ENCODE measurements at regions not wholly inside any gene's neighbourhood (a gene's known extent, or its start where the extent isn't known, plus 50 kb on each side); places are given as distances from the start of the nearest gene placed in this dataset.

GRCh38 chr1:185645162-185645640, 89.0 kb upstream of the HMCN1 start:
- Histone ChIP-seq H3K27ac (ENCODE audit: low read length) (no peak overlapping the region), H3K79me2 (ENCODE audit: insufficient read depth, low read length) (no peaks in the 10 kb centered on the region), H3K9me3 (ENCODE audit: insufficient read depth, low read length, severe bottlenecking) (no peaks in the 10 kb centered on the region), H3K27me3 (ENCODE audit: insufficient read depth, low read length, poor library complexity) (no peaks in the 10 kb centered on the region), H4K20me1 (ENCODE audit: insufficient read depth, low read length) (no peaks in the 10 kb centered on the region), H3K9ac (ENCODE audit: low read depth, low read length) (no peak overlapping the region), H2AFZ (ENCODE audit: low read depth, low read length) (no peak overlapping the region), H3K36me3 (ENCODE audit: insufficient read depth, low read length) (no peaks in the 10 kb centered on the region), H3K4me3 (ENCODE audit: low read depth in 1 of 2, low read length in 2 of 2) (no peak overlapping the region), H3K4me2 (ENCODE audit: insufficient read depth, low read length) (no peak overlapping the region), H3K4me1 (ENCODE audit: insufficient read depth, low read length) (no peaks in the 10 kb centered on the region)
- no peak for DNase-seq
- TF ChIP-seq CTCF (IDR thresholded peaks at IDR 0.05; ENCODE audit: borderline replicate concordance, extremely low read depth, low read length, poor library complexity, severe bottlenecking) (no peak), EZH2 (IDR thresholded peaks at IDR 0.05; ENCODE audit: borderline replicate concordance, low read depth, low read length, severe bottlenecking) (no peak)
- ATAC-seq (ENCODE audit: insufficient read depth, low read depth): no peak

- H3K27ac ChIP-seq (ENCODE audit: low read length): no peak overlapping the region
- no peaks in the 10 kb centered on the region for H3K79me2 ChIP-seq (ENCODE audit: insufficient read depth, low read length)
- H3K9ac ChIP-seq (ENCODE audit: low read depth, low read length): no peak overlapping the region
- H4K20me1 ChIP-seq (ENCODE audit: insufficient read depth, low read length): no peaks in the 10 kb centered on the region
- H3K4me1 ChIP-seq (ENCODE audit: insufficient read depth, low read length): no peaks in the 10 kb centered on the region
- H3K27me3 ChIP-seq (ENCODE audit: insufficient read depth, low read length, poor library complexity): no peaks in the 10 kb centered on the region
- no peak overlapping the region for H2AFZ ChIP-seq (ENCODE audit: low read depth, low read length)
- no peak overlapping the region for H3K4me2 ChIP-seq (ENCODE audit: insufficient read depth, low read length)
- ATAC-seq (ENCODE audit: insufficient read depth, low read depth): no peak
- no peak for TF ChIP-seq CTCF (IDR thresholded peaks at IDR 0.05; ENCODE audit: borderline replicate concordance, extremely low read depth, low read length, poor library complexity, severe bottlenecking)
- no peak for TF ChIP-seq EZH2 (IDR thresholded peaks at IDR 0.05; ENCODE audit: borderline replicate concordance, low read depth, low read length, severe bottlenecking)
- no peak overlapping the region for H3K4me3 ChIP-seq (ENCODE audit: low read depth in 1 of 2, low read length in 2 of 2)
- H3K9me3 ChIP-seq (ENCODE audit: insufficient read depth, low read length, severe bottlenecking): no peaks in the 10 kb centered on the region
- H3K36me3 ChIP-seq (ENCODE audit: insufficient read depth, low read length): no peaks in the 10 kb centered on the region
- no peak for DNase-seq
Measured at GRCh38 chr1:185644531-185644930, 89.7 kb upstream of the HMCN1 start.

GRCh38 chr1:185636848-185637247, 97.3 kb upstream of the HMCN1 start:
- TF ChIP-seq CTCF (IDR thresholded peaks at IDR 0.05; ENCODE audit: borderline replicate concordance, extremely low read depth, low read length, poor library complexity, severe bottlenecking) (no peak), EZH2 (IDR thresholded peaks at IDR 0.05; ENCODE audit: borderline replicate concordance, low read depth, low read length, severe bottlenecking) (no peak)
- Histone ChIP-seq H3K27me3 (ENCODE audit: insufficient read depth, low read length, poor library complexity) (no peaks in the 10 kb centered on the region), H3K4me1 (ENCODE audit: insufficient read depth, low read length) (no peaks in the 10 kb centered on the region), H2AFZ (ENCODE audit: low read depth, low read length) (no peak overlapping the region), H3K4me3 (ENCODE audit: low read depth in 1 of 2, low read length in 2 of 2) (no peak overlapping the region), H3K36me3 (ENCODE audit: insufficient read depth, low read length) (no peaks in the 10 kb centered on the region), H3K4me2 (ENCODE audit: insufficient read depth, low read length) (no peak overlapping the region), H3K27ac (ENCODE audit: low read length) (no peak overlapping the region), H3K9me3 (ENCODE audit: insufficient read depth, low read length, severe bottlenecking) (no peaks in the 10 kb centered on the region), H3K9ac (ENCODE audit: low read depth, low read length) (no peak overlapping the region), H4K20me1 (ENCODE audit: insufficient read depth, low read length) (no peaks in the 10 kb centered on the region), H3K79me2 (ENCODE audit: insufficient read depth, low read length) (no peaks in the 10 kb centered on the region)
- no peak for DNase-seq
- ATAC-seq (ENCODE audit: insufficient read depth, low read depth): no peak

GRCh38 chr1:185634704-185635103, 99.5 kb upstream of the HMCN1 start:
- no peaks in the 10 kb centered on the region for H3K4me1 ChIP-seq (ENCODE audit: insufficient read depth, low read length)
- no peak overlapping the region for H2AFZ ChIP-seq (ENCODE audit: low read depth, low read length)
- no peaks in the 10 kb centered on the region for H3K36me3 ChIP-seq (ENCODE audit: insufficient read depth, low read length)
- no peak overlapping the region for H3K4me2 ChIP-seq (ENCODE audit: insufficient read depth, low read length)
- H3K27ac ChIP-seq (ENCODE audit: low read length): no peak overlapping the region
- no peaks in the 10 kb centered on the region for H3K9me3 ChIP-seq (ENCODE audit: insufficient read depth, low read length, severe bottlenecking)
- H3K27me3 ChIP-seq (ENCODE audit: insufficient read depth, low read length, poor library complexity): no peaks in the 10 kb centered on the region
- H4K20me1 ChIP-seq (ENCODE audit: insufficient read depth, low read length): no peaks in the 10 kb centered on the region
- no peak for DNase-seq
- H3K79me2 ChIP-seq (ENCODE audit: insufficient read depth, low read length): no peaks in the 10 kb centered on the region
- H3K4me3 ChIP-seq (ENCODE audit: low read depth in 1 of 2, low read length in 2 of 2): no peak overlapping the region
- no peak for ATAC-seq (ENCODE audit: insufficient read depth, low read depth)
- TF ChIP-seq CTCF (IDR thresholded peaks at IDR 0.05; ENCODE audit: borderline replicate concordance, extremely low read depth, low read length, poor library complexity, severe bottlenecking) (no peak), EZH2 (IDR thresholded peaks at IDR 0.05; ENCODE audit: borderline replicate concordance, low read depth, low read length, severe bottlenecking) (no peak)
- H3K9ac ChIP-seq (ENCODE audit: low read depth, low read length): no peak overlapping the region
